K562 (cell line): ENCODE measurements at regions not wholly inside any gene's neighbourhood (a gene's known extent, or its start where the extent isn't known, plus 50 kb on each side); places are given as distances from the start of the nearest gene placed in this dataset.

Experiments used
- CBX3 ChIP-seq, 2 experiments: IDR thresholded peaks; 1 replicate in 1 of 2; 2 replicates in 1 of 2; pipeline ENCODE4 v1.6.1; 2012; ENCODE audit warnings: inconsistent platforms in 2 of 2, low read length in 2 of 2, borderline replicate concordance in 1 of 2, control low read depth in 1 of 2
- ESRRA ChIP-seq: fragments of 450-650 bp; IDR thresholded peaks from 2 replicates; pipeline ENCODE4 v1.6.1; 2014; ENCODE audit warnings: low read depth, mild to moderate bottlenecking, moderate library complexity, borderline replicate concordance
- HNRNPK ChIP-seq: fragments of 200-400 bp; formaldehyde crosslinking; IDR thresholded peaks from one replicate; pipeline ENCODE4 v1.6.1; 2018; ENCODE audit warnings: mild to moderate bottlenecking, low read depth, low read length; ENCODE audit not compliant: poor library complexity, severe bottlenecking
- NFYB ChIP-seq: IDR thresholded peaks from 2 replicates; pipeline ENCODE4 v1.6.1; 2011; ENCODE audit warnings: mild to moderate bottlenecking, moderate library complexity; ENCODE audit not compliant: insufficient read length; ENCODE audit errors: extremely low read depth
- PHF8 ChIP-seq: fragments of 200-600 bp; sonication (generic); IDR thresholded peaks from 2 replicates; pipeline ENCODE4 v1.6.1; 2012; ENCODE audit warnings: mixed run types, mild to moderate bottlenecking, inconsistent platforms, low read length, moderate library complexity, borderline replicate concordance
- POLR2AphosphoS5 ChIP-seq: IDR thresholded peaks from 2 replicates; pipeline ENCODE4 v1.6.1; 2011; ENCODE audit warnings: mild to moderate bottlenecking, low read depth, low read length, moderate library complexity; ENCODE audit not compliant: control insufficient read depth, insufficient read depth
- TF ChIP-seq, protein P1 (sequence below): sonication (generic); formaldehyde crosslinking; IDR thresholded peaks from 2 replicates; pipeline ENCODE4 v1.8.1; 2023; ENCODE audit warnings: mild to moderate bottlenecking, missing genetic modification reagents, moderate library complexity
- TF ChIP-seq, protein P2 (sequence below), 3 experiments: IDR thresholded peaks in 2 of 3; conservative IDR thresholded peaks in 1 of 3; 2 replicates each; pipeline ENCODE4 v1.5.1; 2011 to 2012; ENCODE audit warnings: low read length in 3 of 3, mild to moderate bottlenecking in 3 of 3, control low read depth in 2 of 3, improper control_type of control experiment in 1 of 3, inconsistent platforms in 1 of 3, low read depth in 1 of 3, mixed read lengths in 1 of 3, moderate library complexity in 1 of 3; ENCODE audit not compliant: insufficient read depth in 2 of 3
- TF ChIP-seq, protein P3 (sequence below): fragments of 250-450 bp; sonication (Bioruptor Pico); IDR thresholded peaks from 2 replicates; pipeline ENCODE4 v1.4.0; 2020; ENCODE audit warnings: mild to moderate bottlenecking
- TF ChIP-seq, protein P4 (sequence below): sonication (generic); formaldehyde crosslinking; IDR thresholded peaks from 2 replicates; pipeline ENCODE4 v1.8.0; 2022; ENCODE audit warnings: mild to moderate bottlenecking, missing genetic modification reagents, borderline replicate concordance
- TF ChIP-seq, protein P5 (sequence below): fragments of 450-650 bp; formaldehyde crosslinking; IDR thresholded peaks from 2 replicates; pipeline ENCODE4 v1.4.0; 2022; ENCODE audit warnings: missing genetic modification characterization
- TF ChIP-seq, protein P6 (sequence below), 2 experiments: fragments of 450-650 bp; conservative IDR thresholded peaks; 2 replicates each; pipeline ENCODE4 v1.6.1; 2017; ENCODE audit warnings: mild to moderate bottlenecking in 2 of 2, moderate library complexity in 2 of 2

DNA sequence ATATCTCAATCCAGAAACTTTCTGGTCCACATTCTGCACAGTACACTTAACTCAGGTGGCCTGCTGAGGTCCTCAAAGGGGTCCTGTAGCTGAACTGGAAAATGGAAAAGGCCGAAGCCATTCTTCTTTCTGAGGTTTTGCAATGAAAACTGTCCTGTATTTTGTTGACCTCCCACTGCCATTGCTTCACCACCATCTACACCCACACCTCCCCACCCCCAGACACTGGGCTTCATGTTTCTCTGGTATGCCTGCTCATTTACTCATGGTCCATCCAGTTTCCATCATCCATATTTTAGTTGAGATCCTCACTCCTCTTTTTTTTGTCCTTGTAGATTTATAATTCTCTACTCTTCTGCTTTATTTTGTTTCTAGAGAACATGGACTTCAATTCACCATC is 115.7 kb upstream of the SLC24A5 start:
- TF ChIP-seq NFYB (no peak), HNRNPK (no peak), PHF8 (no peak), POLR2AphosphoS5 (no peak), CBX3 (IDR thresholded peaks at IDR 0.05; ENCODE audit: borderline replicate concordance in 1 of 2, low read length in 2 of 2) (no peak), ESRRA (no peak)
- TF ChIP-seq, protein P1, sequence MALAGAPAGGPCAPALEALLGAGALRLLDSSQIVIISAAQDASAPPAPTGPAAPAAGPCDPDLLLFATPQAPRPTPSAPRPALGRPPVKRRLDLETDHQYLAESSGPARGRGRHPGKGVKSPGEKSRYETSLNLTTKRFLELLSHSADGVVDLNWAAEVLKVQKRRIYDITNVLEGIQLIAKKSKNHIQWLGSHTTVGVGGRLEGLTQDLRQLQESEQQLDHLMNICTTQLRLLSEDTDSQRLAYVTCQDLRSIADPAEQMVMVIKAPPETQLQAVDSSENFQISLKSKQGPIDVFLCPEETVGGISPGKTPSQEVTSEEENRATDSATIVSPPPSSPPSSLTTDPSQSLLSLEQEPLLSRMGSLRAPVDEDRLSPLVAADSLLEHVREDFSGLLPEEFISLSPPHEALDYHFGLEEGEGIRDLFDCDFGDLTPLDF (CRISPR knock-in tag) = no peak
- TF ChIP-seq, protein P2, sequence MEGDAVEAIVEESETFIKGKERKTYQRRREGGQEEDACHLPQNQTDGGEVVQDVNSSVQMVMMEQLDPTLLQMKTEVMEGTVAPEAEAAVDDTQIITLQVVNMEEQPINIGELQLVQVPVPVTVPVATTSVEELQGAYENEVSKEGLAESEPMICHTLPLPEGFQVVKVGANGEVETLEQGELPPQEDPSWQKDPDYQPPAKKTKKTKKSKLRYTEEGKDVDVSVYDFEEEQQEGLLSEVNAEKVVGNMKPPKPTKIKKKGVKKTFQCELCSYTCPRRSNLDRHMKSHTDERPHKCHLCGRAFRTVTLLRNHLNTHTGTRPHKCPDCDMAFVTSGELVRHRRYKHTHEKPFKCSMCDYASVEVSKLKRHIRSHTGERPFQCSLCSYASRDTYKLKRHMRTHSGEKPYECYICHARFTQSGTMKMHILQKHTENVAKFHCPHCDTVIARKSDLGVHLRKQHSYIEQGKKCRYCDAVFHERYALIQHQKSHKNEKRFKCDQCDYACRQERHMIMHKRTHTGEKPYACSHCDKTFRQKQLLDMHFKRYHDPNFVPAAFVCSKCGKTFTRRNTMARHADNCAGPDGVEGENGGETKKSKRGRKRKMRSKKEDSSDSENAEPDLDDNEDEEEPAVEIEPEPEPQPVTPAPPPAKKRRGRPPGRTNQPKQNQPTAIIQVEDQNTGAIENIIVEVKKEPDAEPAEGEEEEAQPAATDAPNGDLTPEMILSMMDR (IDR thresholded peaks at IDR 0.05 in 2 of 3, conservative IDR thresholded peaks at IDR 0.05 in 1 of 3; ENCODE audit: insufficient read depth in 2 of 3, low read depth in 1 of 3, low read length in 3 of 3) = no peak
- TF ChIP-seq, protein P3, sequence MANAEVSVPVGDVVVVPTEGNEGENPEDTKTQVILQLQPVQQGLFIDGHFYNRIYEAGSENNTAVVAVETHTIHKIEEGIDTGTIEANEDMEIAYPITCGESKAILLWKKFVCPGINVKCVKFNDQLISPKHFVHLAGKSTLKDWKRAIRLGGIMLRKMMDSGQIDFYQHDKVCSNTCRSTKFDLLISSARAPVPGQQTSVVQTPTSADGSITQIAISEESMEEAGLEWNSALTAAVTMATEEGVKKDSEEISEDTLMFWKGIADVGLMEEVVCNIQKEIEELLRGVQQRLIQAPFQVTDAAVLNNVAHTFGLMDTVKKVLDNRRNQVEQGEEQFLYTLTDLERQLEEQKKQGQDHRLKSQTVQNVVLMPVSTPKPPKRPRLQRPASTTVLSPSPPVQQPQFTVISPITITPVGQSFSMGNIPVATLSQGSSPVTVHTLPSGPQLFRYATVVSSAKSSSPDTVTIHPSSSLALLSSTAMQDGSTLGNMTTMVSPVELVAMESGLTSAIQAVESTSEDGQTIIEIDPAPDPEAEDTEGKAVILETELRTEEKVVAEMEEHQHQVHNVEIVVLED (CRISPR knock-in tag) = no peak
- TF ChIP-seq, protein P4, sequence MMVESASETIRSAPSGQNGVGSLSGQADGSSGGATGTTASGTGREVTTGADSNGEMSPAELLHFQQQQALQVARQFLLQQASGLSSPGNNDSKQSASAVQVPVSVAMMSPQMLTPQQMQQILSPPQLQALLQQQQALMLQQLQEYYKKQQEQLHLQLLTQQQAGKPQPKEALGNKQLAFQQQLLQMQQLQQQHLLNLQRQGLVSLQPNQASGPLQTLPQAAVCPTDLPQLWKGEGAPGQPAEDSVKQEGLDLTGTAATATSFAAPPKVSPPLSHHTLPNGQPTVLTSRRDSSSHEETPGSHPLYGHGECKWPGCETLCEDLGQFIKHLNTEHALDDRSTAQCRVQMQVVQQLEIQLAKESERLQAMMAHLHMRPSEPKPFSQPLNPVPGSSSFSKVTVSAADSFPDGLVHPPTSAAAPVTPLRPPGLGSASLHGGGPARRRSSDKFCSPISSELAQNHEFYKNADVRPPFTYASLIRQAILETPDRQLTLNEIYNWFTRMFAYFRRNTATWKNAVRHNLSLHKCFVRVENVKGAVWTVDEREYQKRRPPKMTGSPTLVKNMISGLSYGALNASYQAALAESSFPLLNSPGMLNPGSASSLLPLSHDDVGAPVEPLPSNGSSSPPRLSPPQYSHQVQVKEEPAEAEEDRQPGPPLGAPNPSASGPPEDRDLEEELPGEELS (CRISPR knock-in tag) = no peak
- TF ChIP-seq, protein P5, sequence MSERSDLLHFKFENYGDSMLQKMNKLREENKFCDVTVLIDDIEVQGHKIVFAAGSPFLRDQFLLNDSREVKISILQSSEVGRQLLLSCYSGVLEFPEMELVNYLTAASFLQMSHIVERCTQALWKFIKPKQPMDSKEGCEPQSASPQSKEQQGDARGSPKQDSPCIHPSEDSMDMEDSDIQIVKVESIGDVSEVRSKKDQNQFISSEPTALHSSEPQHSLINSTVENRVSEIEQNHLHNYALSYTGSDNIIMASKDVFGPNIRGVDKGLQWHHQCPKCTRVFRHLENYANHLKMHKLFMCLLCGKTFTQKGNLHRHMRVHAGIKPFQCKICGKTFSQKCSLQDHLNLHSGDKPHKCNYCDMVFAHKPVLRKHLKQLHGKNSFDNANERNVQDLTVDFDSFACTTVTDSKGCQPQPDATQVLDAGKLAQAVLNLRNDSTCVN = no peak
- TF ChIP-seq, protein P6, sequence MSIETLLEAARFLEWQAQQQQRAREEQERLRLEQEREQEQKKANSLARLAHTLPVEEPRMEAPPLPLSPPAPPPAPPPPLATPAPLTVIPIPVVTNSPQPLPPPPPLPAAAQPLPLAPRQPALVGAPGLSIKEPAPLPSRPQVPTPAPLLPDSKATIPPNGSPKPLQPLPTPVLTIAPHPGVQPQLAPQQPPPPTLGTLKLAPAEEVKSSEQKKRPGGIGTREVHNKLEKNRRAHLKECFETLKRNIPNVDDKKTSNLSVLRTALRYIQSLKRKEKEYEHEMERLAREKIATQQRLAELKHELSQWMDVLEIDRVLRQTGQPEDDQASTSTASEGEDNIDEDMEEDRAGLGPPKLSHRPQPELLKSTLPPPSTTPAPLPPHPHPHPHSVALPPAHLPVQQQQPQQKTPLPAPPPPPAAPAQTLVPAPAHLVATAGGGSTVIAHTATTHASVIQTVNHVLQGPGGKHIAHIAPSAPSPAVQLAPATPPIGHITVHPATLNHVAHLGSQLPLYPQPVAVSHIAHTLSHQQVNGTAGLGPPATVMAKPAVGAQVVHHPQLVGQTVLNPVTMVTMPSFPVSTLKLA (conservative IDR thresholded peaks at IDR 0.05) = no peak
